SK-N-SH (cell line): ENCODE measurements at regions not wholly inside any gene's neighbourhood (a gene's known extent, or its start where the extent isn't known, plus 50 kb on each side); places are given as distances from the start of the nearest gene placed in this dataset.

Source experiments
- CTCF ChIP-seq: fragments of 200-600 bp; sonication (generic); IDR thresholded peaks from 2 replicates; pipeline ENCODE4 v1.6.1; 2017; ENCODE audit warnings: antibody characterized with exemption, mild to moderate bottlenecking, moderate library complexity
- EP300 ChIP-seq, 2 experiments: IDR thresholded peaks; 2 replicates each; pipeline versions ENCODE4 v1.4.0 to v1.6.1; 2012; ENCODE audit warnings: borderline replicate concordance in 1 of 2, low read depth in 1 of 2, low read length in 1 of 2
- FOSL2 ChIP-seq: IDR thresholded peaks from 2 replicates; pipeline ENCODE4 v1.4.0; 2012; ENCODE audit warnings: low read depth, mild to moderate bottlenecking, moderate library complexity, borderline replicate concordance
- FOXM1 ChIP-seq: IDR thresholded peaks from 2 replicates; pipeline ENCODE4 v1.4.0; 2012; ENCODE audit warnings: low read depth, mild to moderate bottlenecking
- MXI1 ChIP-seq: IDR thresholded peaks from 2 replicates; pipeline ENCODE4 v1.6.1; 2012; ENCODE audit warnings: mild to moderate bottlenecking, low read depth, low read length, improper control_type of control experiment
- NFIC ChIP-seq: IDR thresholded peaks from 2 replicates; pipeline ENCODE4 v1.4.0; 2012; ENCODE audit warnings: borderline replicate concordance
- POLR2AphosphoS5 ChIP-seq: IDR thresholded peaks from 2 replicates; pipeline ENCODE4 v1.6.1; 2012; ENCODE audit warnings: low read depth, low read length
- RCOR1 ChIP-seq: fragments of 150-350 bp; IDR thresholded peaks from 2 replicates; pipeline ENCODE4 v1.6.1; 2017; ENCODE audit warnings: antibody characterized with exemption, low read length
- REST ChIP-seq: IDR thresholded peaks from 2 replicates; pipeline ENCODE4 v1.6.1; 2012; ENCODE audit warnings: mild to moderate bottlenecking, low read depth, low read length, moderate library complexity
- SIN3A ChIP-seq: IDR thresholded peaks from 2 replicates; pipeline ENCODE4 v1.6.1; 2012; ENCODE audit warnings: low read depth, mild to moderate bottlenecking, low read length, moderate library complexity, borderline replicate concordance
- SMC3 ChIP-seq: IDR thresholded peaks from 2 replicates; pipeline ENCODE4 v1.6.1; 2012; ENCODE audit warnings: low read depth, low read length, improper control_type of control experiment
- TAF1 ChIP-seq: IDR thresholded peaks from 2 replicates; pipeline ENCODE4 v1.6.1; 2012; ENCODE audit warnings: low read depth, mild to moderate bottlenecking, low read length, moderate library complexity, borderline replicate concordance
- YY1 ChIP-seq: IDR thresholded peaks from 2 replicates; pipeline ENCODE4 v1.4.0; 2012; ENCODE audit warnings: low read depth, mild to moderate bottlenecking
- ZBTB33 ChIP-seq: IDR thresholded peaks from 2 replicates; pipeline ENCODE4 v1.4.0; 2012; ENCODE audit warnings: low read depth, borderline replicate concordance

GRCh38 chr13:44132710-44133109 lies 240.9 kb upstream of the SERP2 start:
- TF ChIP-seq CTCF (no peak), SMC3 (no peak), NFIC (no peak), EP300 (IDR thresholded peaks at IDR 0.05; ENCODE audit: borderline replicate concordance in 1 of 2, low read depth in 1 of 2, low read length in 1 of 2) (no peak), RCOR1 (no peak), POLR2AphosphoS5 (no peak), YY1 (no peak), TAF1 (no peak), FOXM1 (no peak), REST (no peak), FOSL2 (no peak; the same call in 1 of the 2 replicates), SIN3A (no peak), MXI1 (no peak), ZBTB33 (no peak)
